Fibroblast of the conjunctiva (primary cell): ENCODE measurements at regions not wholly inside any gene's neighbourhood (a gene's known extent, or its start where the extent isn't known, plus 50 kb on each side); places are given as distances from the start of the nearest gene placed in this dataset.
A peak's percentile ranks its signal among the peaks of the same experiment; 100 is the strongest.
"Not testable (repeated sequence)": the region's sequence is repeated elsewhere in the genome, so short reads cannot be mapped to it uniquely, and the experiment has no call there.

ENCODE experiments used
- DNase-seq: peaks from one replicate; pipeline ENCODE4 v3.0.0-alpha.2; 2010; ENCODE audit warnings: low read depth

GRCh38 chr10:61271127-61271780 lies 181.9 kb downstream of the TMEM26 start:
- DNase-seq, result peak; percentile 73

- no peak for DNase-seq
These were observed 189.7 kb downstream of the TMEM26 start for GRCh38 chr10:61263518-61263917.

- DNase-seq, result peak; percentile 77
These were observed 190.5 kb downstream of the TMEM26 start for GRCh38 chr10:61262486-61263261.

- no peak for DNase-seq
These were observed 195.2 kb downstream of the TMEM26 start for GRCh38 chr10:61257956-61258496.

- DNase-seq, result no peak
These were observed 196.0 kb downstream of the TMEM26 start for GRCh38 chr10:61257136-61257535.

- DNase-seq, result not testable (repeated sequence)
These were observed 200.9 kb downstream of the TMEM26 start for GRCh38 chr10:61252326-61252725.

- DNase-seq, result no peak
These were observed 202.1 kb downstream of the TMEM26 start for GRCh38 chr10:61251089-61251488.

GRCh38 chr10:61250131-61250530 lies 203.1 kb downstream of the TMEM26 start:
- no peak for DNase-seq

GRCh38 chr10:61248013-61248412 lies 205.2 kb downstream of the TMEM26 start:
- no peak for DNase-seq

GRCh38 chr10:61244261-61244775 lies 208.9 kb downstream of the TMEM26 start:
- DNase-seq, result no peak

GRCh38 chr10:61232780-61233179 lies 220.4 kb downstream of the TMEM26 start:
- DNase-seq, result no peak

GRCh38 chr10:61225939-61226338 lies 227.2 kb downstream of the TMEM26 start:
- DNase-seq, result no peak

GRCh38 chr10:61223576-61223975 lies 229.6 kb downstream of the TMEM26 start:
- DNase-seq, result no peak

- DNase-seq, result no peak
These were observed 233.5 kb downstream of the TMEM26 start for GRCh38 chr10:61219696-61220095.

GRCh38 chr10:61217851-61218565 lies 235.2 kb downstream of the TMEM26 start:
- DNase-seq, result no peak

- no peak for DNase-seq
These were observed 237.9 kb downstream of the TMEM26 start for GRCh38 chr10:61215246-61215645.

GRCh38 chr10:61211468-61211867 lies 241.7 kb downstream of the TMEM26 start:
- DNase-seq, result no peak

- no peak for DNase-seq
These were observed 253.1 kb upstream of the RHOBTB1 start for GRCh38 chr10:61197057-61197456.

GRCh38 chr10:61195211-61195610 lies 251.2 kb upstream of the RHOBTB1 start:
- DNase-seq, result no peak

- DNase-seq, result not testable (repeated sequence)
These were observed 248.6 kb upstream of the RHOBTB1 start for GRCh38 chr10:61192589-61192988.

- DNase-seq, result no peak
These were observed 248.1 kb upstream of the RHOBTB1 start for GRCh38 chr10:61192042-61192441.

GRCh38 chr10:61189912-61190311 lies 245.9 kb upstream of the RHOBTB1 start:
- DNase-seq, result no peak
